ENCODE measurements at regions not wholly inside any gene's neighbourhood (a gene's known extent, or its start where the extent isn't known, plus 50 kb on each side); places are given as distances from the start of the nearest gene placed in this dataset.

DNA sequence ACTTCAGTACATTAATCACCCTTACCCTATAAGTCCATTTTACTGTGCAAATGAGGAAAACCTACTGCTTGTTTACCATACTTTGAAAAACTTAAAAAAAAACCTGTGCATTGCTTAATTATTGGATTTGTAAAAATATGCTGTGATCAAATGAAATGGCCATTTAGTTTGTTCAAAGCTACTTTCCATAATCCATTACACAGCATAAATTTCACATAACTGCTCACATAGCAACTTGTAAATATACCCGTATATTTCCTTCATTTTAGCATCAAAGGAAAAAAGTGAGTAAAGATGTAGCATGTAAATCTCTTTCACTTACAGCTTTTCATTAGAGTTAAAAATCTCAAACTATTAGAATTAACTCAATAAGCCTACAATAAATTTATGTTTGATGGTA is 415.1 kb downstream of the NR4A2 start:
- Histone ChIP-seq H3K36me3 (no peaks in the 10 kb centered on the region), H3K4me1 (no peaks in the 10 kb centered on the region), H3K27me3 (no peaks in the 10 kb centered on the region), H3K9me3 (no peaks in the 10 kb centered on the region), H3K4me3 (no peak overlapping the region), H3K27ac (no peak overlapping the region)
- TF ChIP-seq CTCF (IDR thresholded peaks at IDR 0.05) (no peak), POLR2A (IDR thresholded peaks at IDR 0.05) (no peak)
- WGBS, 2 donors = 79 to 83% methylated on average over 1 of the region's 1 CpG
- intact Hi-C loops (cut with DNase I) = no loop called here
- DNase-seq = no peak

DNA sequence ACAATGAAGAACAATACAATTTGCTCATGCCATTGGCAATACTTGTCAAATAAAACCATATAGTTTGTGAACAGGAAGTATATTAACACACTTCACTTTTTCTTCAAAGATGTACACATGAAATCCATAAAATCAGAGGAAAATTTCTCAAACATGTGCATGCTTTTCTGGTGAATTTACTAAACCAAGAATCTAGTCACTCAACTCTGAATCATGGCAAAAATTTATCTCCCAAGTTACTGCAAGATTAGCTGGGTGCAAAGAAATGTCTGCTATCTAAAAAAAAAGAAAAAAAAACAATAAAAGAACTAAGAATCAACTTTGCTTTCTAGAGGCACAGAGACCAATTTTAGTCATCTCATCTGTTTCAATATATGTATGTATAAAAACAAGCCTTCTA is 419.2 kb downstream of the NR4A2 start:
- Histone ChIP-seq H3K9me3 (no peaks in the 10 kb centered on the region), H3K4me3 (no peak overlapping the region), H3K27me3 (no peaks in the 10 kb centered on the region), H3K4me1 (no peaks in the 10 kb centered on the region), H3K36me3 (no peaks in the 10 kb centered on the region), H3K27ac (no peak overlapping the region)
- TF ChIP-seq POLR2A (IDR thresholded peaks at IDR 0.05) = no peak
- no peak for TF ChIP-seq CTCF (IDR thresholded peaks at IDR 0.05)
- no peak for DNase-seq
- intact Hi-C loops (cut with DNase I) = no loop called here

GRCh38 chr2:155908567-155908966 is 424.0 kb downstream of the NR4A2 start:
- DNase-seq = no peak
- 66 to 68% methylated on average over 1 of the region's 1 CpG for WGBS, 2 donors
- H3K27me3 ChIP-seq = no peaks in the 10 kb centered on the region
- TF ChIP-seq POLR2A (IDR thresholded peaks at IDR 0.05) = no peak
- no peak for TF ChIP-seq CTCF (IDR thresholded peaks at IDR 0.05)
- intact Hi-C loops (cut with DNase I) = no loop called here
- H3K4me1 ChIP-seq = no peaks in the 10 kb centered on the region
- no peak overlapping the region for H3K4me3 ChIP-seq
- no peaks in the 10 kb centered on the region for H3K9me3 ChIP-seq
- H3K27ac ChIP-seq = no peak overlapping the region
- no peaks in the 10 kb centered on the region for H3K36me3 ChIP-seq

- intact Hi-C loops (cut with DNase I) = no loop called here
- TF ChIP-seq CTCF (IDR thresholded peaks at IDR 0.05) (no peak), POLR2A (IDR thresholded peaks at IDR 0.05) (no peak)
- 80 to 82% methylated on average over 3 of the region's 3 CpGs for WGBS, 2 donors
- H3K27me3 ChIP-seq = no peaks in the 10 kb centered on the region
- no peak overlapping the region for H3K27ac ChIP-seq
- no peak overlapping the region for H3K4me3 ChIP-seq
- H3K36me3 ChIP-seq = no peaks in the 10 kb centered on the region
- no peaks in the 10 kb centered on the region for H3K4me1 ChIP-seq
- H3K9me3 ChIP-seq = no peaks in the 10 kb centered on the region
- no peak for DNase-seq
These were observed 425.3 kb downstream of the NR4A2 start for GRCh38 chr2:155907211-155907610.

- Histone ChIP-seq H3K9me3 (no peaks in the 10 kb centered on the region), H3K27me3 (no peaks in the 10 kb centered on the region), H3K36me3 (no peaks in the 10 kb centered on the region), H3K4me1 (no peaks in the 10 kb centered on the region), H3K4me3 (no peak overlapping the region), H3K27ac (no peak overlapping the region)
- WGBS, 2 donors = 39 to 47% methylated on average over 1 of the region's 1 CpG
- TF ChIP-seq CTCF (IDR thresholded peaks at IDR 0.05) (no peak), POLR2A (IDR thresholded peaks at IDR 0.05) (no peak)
- intact Hi-C loops (cut with DNase I) = no loop called here
- no peak for DNase-seq
These were observed 426.9 kb downstream of the NR4A2 start for GRCh38 chr2:155905657-155906056.
